ENCODE measurements at regions not wholly inside any gene's neighbourhood (a gene's known extent, or its start where the extent isn't known, plus 50 kb on each side); places are given as distances from the start of the nearest gene placed in this dataset.

- H3K4me3 ChIP-seq (replicated peaks in 1 of 2; ENCODE audit: low read depth in 2 of 2, low read length in 2 of 2) = no peak overlapping the region
- no peak for TF ChIP-seq CTCF (IDR thresholded peaks at IDR 0.05; ENCODE audit: low read depth, low read length)
- DNase-seq (ENCODE audit: low read depth in 2 of 2) = no peak
These were observed 82.1 kb upstream of the SSTR1 start for GRCh38 chr14:38125481-38126037.

GRCh38 chr14:38127356-38127755 lies 80.3 kb upstream of the SSTR1 start:
- TF ChIP-seq CTCF (IDR thresholded peaks at IDR 0.05; ENCODE audit: low read depth, low read length) = no peak
- no peak overlapping the region for H3K4me3 ChIP-seq (replicated peaks in 1 of 2; ENCODE audit: low read depth in 2 of 2, low read length in 2 of 2)
- DNase-seq (ENCODE audit: low read depth in 2 of 2) = no peak

GRCh38 chr14:38127784-38128183 lies 79.9 kb upstream of the SSTR1 start:
- no peak overlapping the region for H3K4me3 ChIP-seq (replicated peaks in 1 of 2; ENCODE audit: low read depth in 2 of 2, low read length in 2 of 2)
- TF ChIP-seq CTCF (IDR thresholded peaks at IDR 0.05; ENCODE audit: low read depth, low read length) = no peak
- DNase-seq (ENCODE audit: low read depth in 2 of 2) = peak; percentile 9 to 14

GRCh38 chr14:38128640-38129039 lies 79.1 kb upstream of the SSTR1 start:
- H3K4me3 ChIP-seq (replicated peaks in 1 of 2; ENCODE audit: low read depth in 2 of 2, low read length in 2 of 2) = no peak overlapping the region
- DNase-seq (ENCODE audit: low read depth in 2 of 2) = no peak
- no peak for TF ChIP-seq CTCF (IDR thresholded peaks at IDR 0.05; ENCODE audit: low read depth, low read length)

- no peak for TF ChIP-seq CTCF (IDR thresholded peaks at IDR 0.05; ENCODE audit: low read depth, low read length)
- no peak overlapping the region for H3K4me3 ChIP-seq (replicated peaks in 1 of 2; ENCODE audit: low read depth in 2 of 2, low read length in 2 of 2)
- no peak for DNase-seq (ENCODE audit: low read depth in 2 of 2)
These were observed 78.5 kb upstream of the SSTR1 start for GRCh38 chr14:38129192-38129591.

- DNase-seq (ENCODE audit: low read depth in 2 of 2) = no peak
- no peak for TF ChIP-seq CTCF (IDR thresholded peaks at IDR 0.05; ENCODE audit: low read depth, low read length)
- H3K4me3 ChIP-seq (replicated peaks in 1 of 2; ENCODE audit: low read depth in 2 of 2, low read length in 2 of 2) = no peak overlapping the region
These were observed 78.0 kb upstream of the SSTR1 start for GRCh38 chr14:38129705-38130104.

- TF ChIP-seq CTCF (IDR thresholded peaks at IDR 0.05; ENCODE audit: low read depth, low read length) = no peak
- DNase-seq (ENCODE audit: low read depth in 2 of 2) = no peak
- no peak overlapping the region for H3K4me3 ChIP-seq (replicated peaks in 1 of 2; ENCODE audit: low read depth in 2 of 2, low read length in 2 of 2)
These were observed 73.2 kb upstream of the SSTR1 start for GRCh38 chr14:38134416-38135030.
